ENCODE measurements at regions not wholly inside any gene's neighbourhood (a gene's known extent, or its start where the extent isn't known, plus 50 kb on each side); places are given as distances from the start of the nearest gene placed in this dataset.

DNA sequence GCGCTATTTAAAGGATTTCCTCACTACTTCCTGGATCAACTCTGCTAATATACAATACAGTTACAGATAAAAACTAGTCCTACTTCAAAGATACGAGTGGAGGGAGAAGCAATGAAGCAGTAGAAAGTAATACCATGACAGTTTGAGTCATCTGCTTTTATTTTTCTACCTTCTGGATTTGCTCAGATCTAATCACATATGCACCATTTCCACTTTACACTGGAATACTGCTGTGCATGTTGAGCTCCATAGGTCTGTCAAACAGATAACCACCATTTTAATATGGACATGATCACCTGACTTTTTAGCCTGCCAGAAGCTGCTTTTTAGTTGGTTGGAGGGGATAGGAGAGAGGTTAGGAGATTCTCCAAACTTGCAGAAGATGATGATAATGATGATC, 92.5 kb downstream of the MMUT start:
- no peaks in the 10 kb centered on the region for H3K4me1 Mint-ChIP-seq
- no peak for ATAC-seq
- no peaks in the 10 kb centered on the region for H3K36me3 Mint-ChIP-seq
- H3K9me3 Mint-ChIP-seq: peaks cover 9% of the 10 kb centered on the region
- H3K27ac Mint-ChIP-seq: no peak overlapping the region
- H3K4me3 Mint-ChIP-seq: no peak overlapping the region
- H3K27me3 Mint-ChIP-seq: no peaks in the 10 kb centered on the region

DNA sequence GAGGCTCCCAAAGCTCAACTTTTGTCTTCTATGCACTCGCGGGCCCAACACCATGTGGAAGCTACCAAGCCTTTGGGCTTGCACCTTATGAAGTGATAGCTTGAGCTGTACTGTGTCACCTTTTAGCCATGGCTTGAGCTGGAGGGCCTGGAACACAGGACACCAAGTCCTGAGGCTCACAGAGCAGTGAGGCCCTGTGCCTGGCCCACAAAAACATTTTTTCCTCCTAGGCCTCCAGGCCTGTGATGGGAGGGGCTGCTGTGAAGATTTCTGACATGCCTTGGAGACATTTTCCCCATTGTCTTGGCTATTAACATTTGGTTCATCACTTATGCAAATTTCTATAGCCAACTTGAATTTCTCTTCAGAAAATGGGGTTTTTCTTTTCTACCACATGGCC, 96.5 kb downstream of the MMUT start:
- Mint-ChIP-seq H3K4me3 (no peak overlapping the region), H3K4me1 (no peaks in the 10 kb centered on the region), H3K36me3 (no peaks in the 10 kb centered on the region), H3K9me3 (peaks cover 12% of the 10 kb centered on the region), H3K27ac (no peak overlapping the region), H3K27me3 (no peaks in the 10 kb centered on the region)
- no peak for ATAC-seq

DNA sequence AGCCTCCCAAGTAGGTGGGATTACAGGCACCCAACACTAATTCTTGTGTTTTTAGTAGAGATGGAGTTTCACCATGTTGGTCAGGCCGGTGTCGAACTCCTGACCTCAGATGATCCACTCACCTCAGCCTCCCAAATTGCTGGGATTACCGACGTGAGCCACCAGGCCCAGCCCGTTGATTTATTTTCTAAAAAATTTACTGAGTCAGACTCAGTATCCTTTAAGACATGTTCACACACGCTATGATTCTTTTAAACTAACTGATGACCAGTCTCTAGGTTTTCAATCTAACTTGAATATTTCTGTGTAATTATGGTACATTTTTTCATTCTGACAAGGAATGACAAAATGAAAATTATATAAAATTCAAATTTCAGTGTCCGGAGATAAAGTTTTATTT, 114.5 kb downstream of the MMUT start:
- H3K36me3 Mint-ChIP-seq: no peaks in the 10 kb centered on the region
- no peaks in the 10 kb centered on the region for H3K4me1 Mint-ChIP-seq
- no peaks in the 10 kb centered on the region for H3K27me3 Mint-ChIP-seq
- peaks cover 2% of the 10 kb centered on the region for H3K9me3 Mint-ChIP-seq
- H3K4me3 Mint-ChIP-seq: no peak overlapping the region
- no peak for ATAC-seq
- H3K27ac Mint-ChIP-seq: no peak overlapping the region

DNA sequence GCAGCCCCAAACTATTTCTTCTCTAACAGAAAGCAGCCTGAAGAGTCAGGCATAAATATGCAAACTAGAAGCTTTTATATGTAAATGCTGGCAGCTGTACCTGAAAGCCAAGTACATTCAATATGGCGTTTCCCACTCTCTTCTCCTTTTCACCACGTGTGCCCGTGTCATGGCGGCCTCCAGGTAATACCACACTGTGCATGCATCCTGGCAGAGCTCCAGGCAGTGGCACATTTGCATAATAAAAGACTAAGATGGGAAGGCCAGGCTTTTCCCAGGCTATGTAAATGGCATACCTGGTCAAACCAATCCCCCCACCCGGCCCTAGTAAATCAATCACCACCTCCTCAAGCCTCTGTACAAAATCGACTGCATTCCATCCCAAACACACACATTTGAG, 120.6 kb downstream of the MMUT start:
- ATAC-seq: no peak

DNA sequence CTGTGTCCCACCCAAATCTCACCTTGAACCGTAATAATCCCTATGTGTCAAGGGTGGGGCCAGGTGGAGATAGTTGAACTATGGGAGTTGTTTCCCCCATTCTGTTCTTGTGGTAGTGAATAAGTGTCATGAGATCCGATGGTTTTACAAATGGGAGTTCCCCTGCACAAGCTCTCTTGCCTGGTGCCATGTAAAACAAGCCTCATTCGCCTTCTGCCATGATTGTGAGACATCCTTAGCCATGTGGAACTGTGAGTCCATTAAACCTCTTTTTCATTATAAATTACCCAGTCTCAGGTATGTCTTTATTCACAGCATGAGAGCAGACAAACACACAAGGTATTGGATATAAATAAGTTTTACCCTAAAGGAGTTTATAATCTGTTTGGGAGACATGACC, 121.2 kb downstream of the MMUT start:
- H3K9me3 Mint-ChIP-seq: peaks cover 5% of the 10 kb centered on the region
- H3K36me3 Mint-ChIP-seq: no peaks in the 10 kb centered on the region
- H3K27me3 Mint-ChIP-seq: no peaks in the 10 kb centered on the region
- ATAC-seq: no peak
- H3K4me1 Mint-ChIP-seq: no peaks in the 10 kb centered on the region
- H3K27ac Mint-ChIP-seq: no peak overlapping the region
- H3K4me3 Mint-ChIP-seq: no peak overlapping the region

More for the DNA sequence above, 120.6 kb downstream of the MMUT start:
- Mint-ChIP-seq H3K27me3 (no peaks in the 10 kb centered on the region), H3K4me1 (no peaks in the 10 kb centered on the region), H3K36me3 (no peaks in the 10 kb centered on the region), H3K27ac (no peak overlapping the region), H3K4me3 (no peak overlapping the region), H3K9me3 (peaks cover 5% of the 10 kb centered on the region)

DNA sequence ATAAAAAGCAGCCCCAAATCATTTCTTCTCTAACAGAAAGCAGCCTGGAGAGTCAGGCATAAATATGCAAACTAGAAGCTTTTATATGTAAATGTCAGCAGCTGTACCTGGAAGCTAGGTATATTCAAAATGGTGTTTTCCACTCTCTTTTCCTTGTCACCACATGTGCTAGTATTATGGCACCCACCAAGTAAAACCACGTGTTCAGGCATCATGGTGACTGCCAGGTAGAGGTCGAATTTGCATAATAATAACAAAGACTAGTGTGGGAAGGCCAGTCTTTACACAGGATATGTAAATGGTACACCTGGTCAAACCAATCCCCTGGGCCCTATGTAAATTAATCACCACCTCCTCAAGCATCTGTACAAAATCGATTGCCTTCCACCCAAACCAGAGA, 124.0 kb downstream of the MMUT start:
- no peak overlapping the region for H3K27ac Mint-ChIP-seq
- no peak for ATAC-seq
- peaks cover 11% of the 10 kb centered on the region for H3K9me3 Mint-ChIP-seq
- H3K27me3 Mint-ChIP-seq: no peaks in the 10 kb centered on the region
- H3K4me1 Mint-ChIP-seq: no peaks in the 10 kb centered on the region
- H3K4me3 Mint-ChIP-seq: no peak overlapping the region
- no peaks in the 10 kb centered on the region for H3K36me3 Mint-ChIP-seq

DNA sequence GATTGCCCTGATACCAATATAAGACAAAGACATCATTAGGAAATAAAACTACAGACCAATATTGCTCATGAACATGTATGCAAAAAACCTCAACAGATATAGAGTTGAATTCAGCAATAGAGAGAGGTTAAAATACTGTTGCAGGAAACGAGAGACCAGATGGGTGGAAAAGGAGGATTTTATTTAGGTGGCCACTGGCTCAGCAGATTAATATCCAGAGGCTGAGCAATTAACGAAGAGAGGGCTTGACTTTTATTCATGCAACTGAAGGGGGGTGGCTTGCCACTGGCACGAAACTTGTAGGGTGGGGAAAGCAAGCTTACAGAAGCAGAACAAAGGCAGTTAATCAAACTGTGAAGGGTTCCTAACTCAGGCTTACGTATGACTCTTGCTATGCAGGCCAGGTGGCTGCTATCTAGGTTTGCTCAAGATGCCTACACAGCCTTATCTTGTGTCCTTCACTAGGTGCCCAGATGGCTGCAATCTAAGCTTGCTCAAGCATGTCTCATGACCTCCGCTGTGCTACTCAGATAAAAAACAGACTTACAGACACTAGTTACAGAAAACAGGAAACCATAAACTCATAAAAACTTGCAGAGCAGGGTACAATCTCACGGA, 126.4 kb downstream of the MMUT start:
- H3K4me3 Mint-ChIP-seq: no peak overlapping the region
- peaks cover 11% of the 10 kb centered on the region for H3K9me3 Mint-ChIP-seq
- no peaks in the 10 kb centered on the region for H3K36me3 Mint-ChIP-seq
- no peaks in the 10 kb centered on the region for H3K4me1 Mint-ChIP-seq
- H3K27me3 Mint-ChIP-seq: no peaks in the 10 kb centered on the region
- no peak overlapping the region for H3K27ac Mint-ChIP-seq
- ATAC-seq: no peak

DNA sequence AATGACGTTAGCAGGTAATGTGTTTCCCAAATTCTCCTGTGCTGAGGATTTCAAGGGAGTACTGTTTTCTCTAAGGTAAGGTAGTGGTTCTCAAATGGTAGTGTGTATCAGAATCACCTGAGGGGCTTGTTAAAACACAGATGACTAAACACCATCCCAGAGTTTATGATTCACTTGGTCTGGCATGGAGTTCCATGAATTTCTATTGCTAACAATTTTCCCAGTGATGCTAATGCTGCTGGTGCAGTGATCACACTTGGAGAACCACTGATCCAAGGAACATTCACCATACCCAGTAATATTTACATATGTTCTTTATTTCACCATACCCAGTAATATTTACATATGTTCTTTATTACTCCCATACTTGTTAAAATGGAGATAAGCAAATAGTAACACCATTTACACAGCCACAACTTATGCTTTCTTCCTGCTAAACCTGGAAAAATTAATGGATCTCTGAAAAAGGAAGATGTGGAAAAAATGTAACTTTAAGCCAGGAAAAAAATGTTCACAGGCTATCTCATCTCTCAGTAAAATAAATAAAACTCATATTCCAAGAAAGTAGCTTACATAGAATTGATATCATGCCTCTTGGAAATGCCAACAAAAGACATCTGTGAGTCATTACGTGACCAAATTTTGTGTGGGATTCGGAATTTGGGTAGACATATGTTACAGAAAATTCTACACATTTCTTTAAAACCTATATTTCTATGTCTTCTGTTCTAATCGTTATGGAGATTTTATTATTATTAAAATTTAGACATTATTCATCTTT, 129.5 kb downstream of the MMUT start:
- no peak for ATAC-seq
- no peak overlapping the region for H3K27ac Mint-ChIP-seq
- no peaks in the 10 kb centered on the region for H3K36me3 Mint-ChIP-seq
- H3K4me1 Mint-ChIP-seq: no peaks in the 10 kb centered on the region
- no peaks in the 10 kb centered on the region for H3K27me3 Mint-ChIP-seq
- peaks cover 13% of the 10 kb centered on the region for H3K9me3 Mint-ChIP-seq
- H3K4me3 Mint-ChIP-seq: no peak overlapping the region

DNA sequence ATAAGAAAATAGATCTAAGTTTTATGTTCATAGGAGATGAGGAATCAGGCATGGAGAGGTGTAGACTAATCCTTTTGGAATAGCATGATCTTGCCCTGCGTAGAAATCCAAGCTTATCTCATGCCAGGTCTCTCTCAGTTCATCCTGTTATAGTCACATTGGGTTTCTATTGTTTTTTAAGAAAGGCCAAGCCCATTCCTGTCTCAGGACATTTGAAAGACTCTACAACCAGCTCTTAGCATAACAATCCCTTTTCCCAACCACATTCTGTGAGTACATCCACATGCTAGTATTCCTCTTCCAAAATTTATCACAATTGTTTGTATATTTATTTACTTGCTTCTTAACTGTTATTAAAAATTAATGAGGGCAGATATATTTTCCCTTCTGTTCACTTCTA, 130.3 kb downstream of the MMUT start:
- H3K27me3 Mint-ChIP-seq: no peaks in the 10 kb centered on the region
- H3K4me3 Mint-ChIP-seq: no peak overlapping the region
- H3K4me1 Mint-ChIP-seq: no peaks in the 10 kb centered on the region
- peaks cover 13% of the 10 kb centered on the region for H3K9me3 Mint-ChIP-seq
- no peak for ATAC-seq
- no peaks in the 10 kb centered on the region for H3K36me3 Mint-ChIP-seq
- H3K27ac Mint-ChIP-seq: no peak overlapping the region

DNA sequence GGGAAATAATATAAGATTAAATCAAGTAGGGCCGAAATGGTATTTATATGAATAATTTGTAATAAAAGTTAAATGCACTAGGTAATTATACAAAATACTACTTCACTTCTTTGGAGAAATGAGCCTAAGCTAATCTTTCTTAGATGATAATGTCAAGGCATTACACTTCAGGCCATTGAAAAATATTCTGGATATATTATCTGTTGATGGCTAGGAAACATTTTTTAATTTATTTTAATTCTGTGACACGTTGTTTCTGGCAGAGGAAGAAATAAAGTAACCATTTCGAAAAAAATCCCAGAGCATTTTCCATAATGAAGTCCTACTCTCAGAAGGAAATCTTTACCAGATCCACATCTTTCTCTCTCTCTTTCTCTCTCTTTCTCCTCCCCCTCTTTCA, 133.9 kb downstream of the MMUT start:
- no peaks in the 10 kb centered on the region for H3K4me1 Mint-ChIP-seq
- ATAC-seq: no peak

DNA sequence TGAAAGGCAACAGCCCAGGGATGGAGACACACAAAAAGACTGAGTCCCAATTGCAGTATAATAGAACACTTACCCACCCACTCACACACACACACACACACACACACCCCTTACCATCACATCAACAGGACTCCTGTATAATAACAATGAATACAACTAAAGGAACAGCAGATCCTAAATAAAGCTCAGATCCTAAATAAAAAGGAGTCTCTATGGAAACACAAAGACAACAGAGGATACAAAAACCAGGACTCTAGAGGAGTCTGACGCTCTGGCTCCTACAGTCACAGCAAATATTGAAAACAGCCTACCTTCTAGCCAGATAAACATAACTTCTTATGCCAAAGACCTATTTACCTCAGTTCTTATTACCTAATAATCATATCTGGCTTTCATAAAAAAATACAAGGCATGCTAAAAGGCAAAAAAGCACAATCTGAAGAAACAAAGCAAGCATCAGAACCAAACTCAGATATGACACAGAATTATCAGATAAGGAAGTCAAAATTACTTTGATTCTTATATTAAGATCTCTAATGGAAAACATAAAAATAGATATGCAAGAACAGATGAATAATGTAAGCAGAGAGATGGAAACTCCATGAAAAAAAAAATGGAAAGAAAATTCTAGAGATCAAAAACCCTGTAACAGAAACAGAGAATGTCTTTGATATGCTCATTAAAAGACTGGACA, 134.9 kb downstream of the MMUT start:
- Mint-ChIP-seq H3K36me3 (no peaks in the 10 kb centered on the region), H3K4me3 (no peak overlapping the region), H3K27me3 (no peaks in the 10 kb centered on the region), H3K27ac (no peak overlapping the region), H3K4me1 (no peaks in the 10 kb centered on the region), H3K9me3 (peaks cover 7% of the 10 kb centered on the region)
- ATAC-seq: no peak

More for the DNA sequence above, 133.9 kb downstream of the MMUT start:
- Mint-ChIP-seq H3K4me3 (no peak overlapping the region), H3K36me3 (no peaks in the 10 kb centered on the region), H3K27ac (no peak overlapping the region), H3K27me3 (no peaks in the 10 kb centered on the region), H3K9me3 (peaks cover 7% of the 10 kb centered on the region)

DNA sequence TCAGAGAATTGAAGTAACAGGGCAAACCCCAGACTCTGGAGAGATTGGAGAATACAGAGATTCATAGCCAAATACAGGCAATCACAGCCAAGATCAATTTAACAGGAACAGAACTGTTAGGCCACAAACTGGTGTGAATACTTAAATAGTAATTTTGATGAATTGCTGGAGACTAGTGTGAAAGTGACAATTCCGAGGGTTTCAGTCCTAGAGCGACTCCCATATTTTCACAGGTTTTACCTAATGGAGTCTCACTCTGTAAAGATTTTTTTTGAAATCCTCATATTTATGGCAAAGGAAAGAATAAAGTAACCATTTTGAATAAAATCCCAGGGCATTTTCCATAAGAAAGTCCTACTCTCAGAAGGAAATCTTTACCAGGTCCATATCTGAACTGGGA, 135.5 kb downstream of the MMUT start:
- Mint-ChIP-seq H3K27me3 (no peaks in the 10 kb centered on the region), H3K27ac (no peak overlapping the region), H3K36me3 (no peaks in the 10 kb centered on the region), H3K4me3 (no peak overlapping the region), H3K9me3 (peaks cover 7% of the 10 kb centered on the region), H3K4me1 (no peaks in the 10 kb centered on the region)
- ATAC-seq: no peak

DNA sequence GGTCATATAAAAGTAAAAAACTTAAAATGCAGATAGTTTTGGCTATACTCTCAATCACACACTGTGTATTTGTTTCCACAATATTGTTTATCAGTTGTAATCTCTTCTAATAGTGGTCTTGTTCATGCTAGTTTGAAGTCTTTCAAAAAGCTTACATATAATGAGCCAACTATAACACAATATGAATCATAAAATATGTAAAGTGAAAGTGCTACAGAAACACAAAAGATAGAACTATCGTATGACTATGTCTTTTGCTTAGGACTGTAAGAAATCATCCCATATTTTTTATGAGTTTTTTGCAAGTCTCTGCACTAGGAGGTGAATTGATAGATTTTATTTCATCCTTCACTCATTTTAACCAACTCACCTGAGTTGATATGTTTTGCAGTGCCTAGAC, 136.0 kb downstream of the MMUT start:
- peaks cover 5% of the 10 kb centered on the region for H3K9me3 Mint-ChIP-seq
- no peaks in the 10 kb centered on the region for H3K27me3 Mint-ChIP-seq
- ATAC-seq: no peak
- H3K36me3 Mint-ChIP-seq: no peaks in the 10 kb centered on the region
- H3K4me3 Mint-ChIP-seq: no peak overlapping the region
- H3K4me1 Mint-ChIP-seq: no peaks in the 10 kb centered on the region
- no peak overlapping the region for H3K27ac Mint-ChIP-seq

DNA sequence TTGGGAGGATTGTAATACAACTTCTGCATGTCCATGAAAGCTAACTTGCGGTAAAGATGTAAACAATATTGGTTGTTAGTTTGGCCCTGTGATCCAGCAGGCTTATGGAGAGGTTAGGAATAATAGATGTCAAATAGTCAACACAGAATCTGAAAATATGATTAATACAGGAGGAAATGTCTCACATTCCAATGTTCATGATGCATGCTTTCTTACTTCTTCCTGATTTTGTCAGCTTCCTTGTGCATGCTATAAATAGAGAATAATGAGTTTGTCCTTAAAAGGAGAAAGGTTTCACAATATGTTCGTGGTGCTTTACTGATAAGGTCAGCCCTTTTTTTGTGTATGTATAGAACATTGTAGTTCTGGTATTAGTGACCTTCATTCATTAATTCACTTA, 136.7 kb downstream of the MMUT start:
- H3K9me3 Mint-ChIP-seq: peaks cover 3% of the 10 kb centered on the region
- H3K4me1 Mint-ChIP-seq: no peaks in the 10 kb centered on the region
- H3K27me3 Mint-ChIP-seq: no peaks in the 10 kb centered on the region
- no peak overlapping the region for H3K4me3 Mint-ChIP-seq
- H3K36me3 Mint-ChIP-seq: no peaks in the 10 kb centered on the region
- H3K27ac Mint-ChIP-seq: no peak overlapping the region
- no peak for ATAC-seq

DNA sequence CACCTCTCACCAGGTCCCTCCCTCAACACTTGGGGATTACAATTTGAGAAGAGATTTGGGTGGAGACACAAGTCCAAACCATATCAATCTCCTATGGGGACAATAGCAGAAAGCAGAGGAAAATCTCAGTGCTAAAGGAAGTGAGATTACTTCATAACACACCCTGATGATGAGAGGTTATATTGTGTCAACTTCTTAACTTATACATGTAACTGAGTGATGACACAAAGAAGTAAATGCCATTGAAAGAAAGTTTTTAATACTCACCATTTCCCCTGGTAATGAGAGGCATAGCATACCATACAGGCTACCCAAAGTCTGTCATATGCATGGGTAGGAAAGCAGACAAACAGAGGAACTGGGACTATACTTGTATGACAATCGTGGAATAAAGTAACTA, 137.2 kb downstream of the MMUT start:
- Mint-ChIP-seq H3K36me3 (no peaks in the 10 kb centered on the region), H3K27me3 (no peaks in the 10 kb centered on the region), H3K4me3 (no peak overlapping the region), H3K27ac (no peak overlapping the region), H3K9me3 (peaks cover 3% of the 10 kb centered on the region), H3K4me1 (no peaks in the 10 kb centered on the region)
- ATAC-seq: no peak

DNA sequence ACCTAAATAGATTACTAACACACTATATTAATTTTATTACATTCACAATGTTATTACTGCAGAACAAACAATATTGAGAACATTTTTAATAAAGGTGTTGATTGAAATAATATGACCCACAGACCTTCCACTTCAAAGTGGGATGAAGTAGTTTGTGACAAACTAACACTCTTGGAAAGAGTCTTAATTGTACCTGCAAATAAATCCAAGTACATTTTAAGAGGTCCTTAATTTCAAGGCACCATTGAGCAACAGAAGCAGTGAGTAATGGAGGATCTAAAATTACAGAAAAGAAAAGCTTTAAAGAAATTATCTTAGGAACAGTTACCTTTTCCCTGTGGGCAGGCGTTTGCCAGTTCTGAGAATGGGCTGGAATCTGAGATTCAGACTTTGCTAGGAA, 140.2 kb downstream of the MMUT start:
- Mint-ChIP-seq H3K27ac (no peak overlapping the region), H3K4me3 (no peak overlapping the region), H3K9me3 (peaks cover 6% of the 10 kb centered on the region), H3K27me3 (no peaks in the 10 kb centered on the region), H3K4me1 (no peaks in the 10 kb centered on the region), H3K36me3 (no peaks in the 10 kb centered on the region)
- no peak for ATAC-seq

Measured in stimulated activated memory B cell treated with anti-CD40 and anti-IgM and Interleukin-4, amounts not matched to agents 10 μg/mL and 1 μg/mL and 100 μg/mL, for 72 hours (primary cell).